GM18868 (cell line): ENCODE measurements at regions not wholly inside any gene's neighbourhood (a gene's known extent, or its start where the extent isn't known, plus 50 kb on each side); places are given as distances from the start of the nearest gene placed in this dataset.

Experiments used
- ATAC-seq: cut with Tn5 transposase; IDR thresholded peaks from one replicate; pipeline ENCODE4 v1.9.1; 2021; ENCODE audit warnings: mild to moderate bottlenecking, moderate library complexity; ENCODE audit not compliant: unreplicated experiment

GRCh38 chr12:97082029-97082428 lies 175.0 kb downstream of the NEDD1 start:
- no peak for ATAC-seq

GRCh38 chr12:97093187-97093683 lies 186.2 kb downstream of the NEDD1 start:
- ATAC-seq, result no peak

GRCh38 chr12:97097734-97098133 lies 190.7 kb downstream of the NEDD1 start:
- ATAC-seq, result no peak

- no peak for ATAC-seq
Measured at GRCh38 chr12:97109441-97109840, 202.4 kb downstream of the NEDD1 start.

GRCh38 chr12:97112136-97112535 lies 205.1 kb downstream of the NEDD1 start:
- ATAC-seq, result no peak

GRCh38 chr12:97118796-97119375 lies 211.8 kb downstream of the NEDD1 start:
- ATAC-seq, result no peak

- no peak for ATAC-seq
Measured at GRCh38 chr12:97127061-97127460, 220.0 kb downstream of the NEDD1 start.

GRCh38 chr12:97131220-97131981 lies 224.3 kb downstream of the NEDD1 start:
- no peak for ATAC-seq

GRCh38 chr12:97132270-97132669 lies 225.2 kb downstream of the NEDD1 start:
- ATAC-seq, result no peak

GRCh38 chr12:97134495-97134894 lies 227.4 kb downstream of the NEDD1 start:
- no peak for ATAC-seq

- ATAC-seq, result no peak
Measured at GRCh38 chr12:97140355-97140754, 233.3 kb downstream of the NEDD1 start.

- no peak for ATAC-seq
Measured at GRCh38 chr12:97142737-97143410, 235.8 kb downstream of the NEDD1 start.

- peak; percentile 98 for ATAC-seq
Measured at GRCh38 chr12:97148941-97149559, 242.0 kb downstream of the NEDD1 start.

GRCh38 chr12:97151481-97151880 lies 244.4 kb downstream of the NEDD1 start:
- no peak for ATAC-seq

GRCh38 chr12:97159377-97159776 lies 252.3 kb downstream of the NEDD1 start:
- ATAC-seq, result no peak

- ATAC-seq, result no peak
Measured at GRCh38 chr12:97160277-97160676, 253.2 kb downstream of the NEDD1 start.

- ATAC-seq, result no peak
Measured at GRCh38 chr12:97162173-97162572, 255.1 kb downstream of the NEDD1 start.

- no peak for ATAC-seq
Measured at GRCh38 chr12:97164936-97165335, 257.9 kb downstream of the NEDD1 start.

- ATAC-seq, result no peak
Measured at GRCh38 chr12:97167598-97167997, 260.5 kb downstream of the NEDD1 start.

GRCh38 chr12:97168804-97169203 lies 261.7 kb downstream of the NEDD1 start:
- ATAC-seq, result no peak

- ATAC-seq, result no peak
Measured at GRCh38 chr12:97169889-97170567, 263.0 kb downstream of the NEDD1 start.
